GM23338 (cell line): ENCODE measurements at regions not wholly inside any gene's neighbourhood (a gene's known extent, or its start where the extent isn't known, plus 50 kb on each side); places are given as distances from the start of the nearest gene placed in this dataset.

ENCODE experiments used
- ATAC-seq: fragments of 200-7000 bp; cut with Tn5 transposase; 3 replicates; pipeline ENCODE4 v1.9.1; 2020
- DNase-seq: peaks from one replicate; pipeline ENCODE4 v3.0.0-alpha.2; 2015; ENCODE audit warnings: low spot score
- H2AFZ ChIP-seq: fragments of 200-600 bp; sonication (generic); 2 replicates; pipeline ENCODE4 v1.8.0; 2016; ENCODE audit warnings: antibody characterized with exemption, mild to moderate bottlenecking, moderate library complexity
- H3F3A ChIP-seq: fragments of 200-600 bp; sonication (generic); replicated peaks from 2 replicates; pipeline ENCODE4 v1.8.0; 2017; ENCODE audit warnings: antibody characterized with exemption, mixed run types, low read depth
- H3K27ac ChIP-seq: fragments of 200-600 bp; sonication (generic); 2 replicates; pipeline ENCODE4 v1.6.1; 2016; ENCODE audit warnings: low read depth
- H3K27me3 ChIP-seq: fragments of 200-600 bp; sonication (generic); 2 replicates; pipeline ENCODE4 v1.8.0; 2016; ENCODE audit warnings: mild to moderate bottlenecking, mixed run types, moderate library complexity; ENCODE audit not compliant: insufficient read depth
- H3K36me3 ChIP-seq: fragments of 200-600 bp; sonication (generic); 2 replicates; pipeline ENCODE4 v1.8.0; 2016; ENCODE audit warnings: mild to moderate bottlenecking; ENCODE audit not compliant: insufficient read depth
- H3K4me1 ChIP-seq: fragments of 200-600 bp; sonication (generic); 2 replicates; pipeline ENCODE4 v1.8.0; 2016; ENCODE audit warnings: mild to moderate bottlenecking, moderate library complexity; ENCODE audit not compliant: insufficient read depth
- H3K4me2 ChIP-seq: fragments of 200-600 bp; sonication (generic); 2 replicates; pipeline ENCODE4 v1.7.1; 2017; ENCODE audit warnings: mixed run types
- H3K4me3 ChIP-seq: fragments of 200-600 bp; sonication (generic); 2 replicates; pipeline ENCODE4 v1.6.1; 2016; ENCODE audit warnings: mixed run types
- H3K79me2 ChIP-seq: fragments of 200-600 bp; sonication (generic); replicated peaks from 2 replicates; pipeline ENCODE4 v1.8.0; 2017; ENCODE audit warnings: mild to moderate bottlenecking; ENCODE audit not compliant: insufficient read depth
- H3K9me2 ChIP-seq: fragments of 200-600 bp; sonication (generic); 2 replicates; pipeline ENCODE4 v1.8.0; 2017; ENCODE audit not compliant: insufficient read depth
- H4K20me1 ChIP-seq: fragments of 200-600 bp; sonication (generic); replicated peaks from 2 replicates; pipeline ENCODE4 v1.8.0; 2017; ENCODE audit warnings: mild to moderate bottlenecking; ENCODE audit not compliant: insufficient read depth
- H3K27ac Mint-ChIP-seq: 2 replicates; pipeline ENCODE4 v1.8.0; 2020; ENCODE audit warnings: inconsistent platforms, mild to moderate bottlenecking, moderate library complexity, mixed read lengths
- H3K27me3 Mint-ChIP-seq: 3 replicates; pipeline ENCODE4 v1.8.0; 2022; ENCODE audit warnings: low read depth, mild to moderate bottlenecking, moderate library complexity, mixed read lengths, inconsistent platforms; ENCODE audit not compliant: insufficient read depth, poor library complexity
- H3K36me3 Mint-ChIP-seq: 3 replicates; pipeline ENCODE4 v1.8.0; 2021; ENCODE audit warnings: low read depth, mild to moderate bottlenecking, inconsistent platforms, moderate library complexity, mixed read lengths
- H3K4me1 Mint-ChIP-seq: 3 replicates; pipeline ENCODE4 v1.8.0; 2020; ENCODE audit warnings: mild to moderate bottlenecking, inconsistent platforms, mixed read lengths
- H3K4me3 Mint-ChIP-seq: 3 replicates; pipeline ENCODE4 v1.8.0; 2021; ENCODE audit warnings: moderate library complexity, mild to moderate bottlenecking, inconsistent platforms, mixed read lengths
- H3K9me3 Mint-ChIP-seq: 3 replicates; pipeline ENCODE4 v1.8.0; 2020; ENCODE audit warnings: moderate library complexity, mild to moderate bottlenecking, inconsistent platforms, mixed read lengths
- EZH2 ChIP-seq: fragments of 200-600 bp; sonication (generic); IDR thresholded peaks from one replicate; pipeline ENCODE4 v1.8.0; 2017; ENCODE audit warnings: antibody characterized with exemption, mild to moderate bottlenecking, low read depth; ENCODE audit not compliant: unreplicated experiment
- EZH2phosphoT487 ChIP-seq: fragments of 200-600 bp; sonication (generic); IDR thresholded peaks from one replicate; pipeline ENCODE4 v1.8.1; 2018; ENCODE audit warnings: antibody characterized with exemption; ENCODE audit not compliant: unreplicated experiment
- JUNB ChIP-seq: IDR thresholded peaks from one replicate; pipeline ENCODE4 v1.6.1; 2016; ENCODE audit warnings: antibody characterized with exemption; ENCODE audit not compliant: unreplicated experiment
- POLR2AphosphoS5 ChIP-seq: IDR thresholded peaks from 2 replicates; pipeline ENCODE4 v1.6.1; 2016; ENCODE audit warnings: antibody characterized with exemption, low read depth
- ZNF331 ChIP-seq: fragments of 250-450 bp; sonication (Bioruptor Pico); IDR thresholded peaks from 2 replicates; pipeline ENCODE4 v1.5.0; 2020; ENCODE audit warnings: low read depth, mild to moderate bottlenecking, moderate library complexity
- TF ChIP-seq, protein P1 (sequence below): IDR thresholded peaks from one replicate; pipeline ENCODE4 v1.6.1; 2018; ENCODE audit warnings: antibody characterized with exemption; ENCODE audit not compliant: unreplicated experiment
- TF ChIP-seq, protein P2 (sequence below): fragments of 250-450 bp; sonication (Bioruptor Pico); IDR thresholded peaks from 2 replicates; pipeline ENCODE4 v1.5.0; 2020; ENCODE audit warnings: mild to moderate bottlenecking, moderate library complexity

GRCh38 chr11:91265946-91266345, 958.7 kb upstream of the FAT3 start (continued):
- TF ChIP-seq, protein P1, sequence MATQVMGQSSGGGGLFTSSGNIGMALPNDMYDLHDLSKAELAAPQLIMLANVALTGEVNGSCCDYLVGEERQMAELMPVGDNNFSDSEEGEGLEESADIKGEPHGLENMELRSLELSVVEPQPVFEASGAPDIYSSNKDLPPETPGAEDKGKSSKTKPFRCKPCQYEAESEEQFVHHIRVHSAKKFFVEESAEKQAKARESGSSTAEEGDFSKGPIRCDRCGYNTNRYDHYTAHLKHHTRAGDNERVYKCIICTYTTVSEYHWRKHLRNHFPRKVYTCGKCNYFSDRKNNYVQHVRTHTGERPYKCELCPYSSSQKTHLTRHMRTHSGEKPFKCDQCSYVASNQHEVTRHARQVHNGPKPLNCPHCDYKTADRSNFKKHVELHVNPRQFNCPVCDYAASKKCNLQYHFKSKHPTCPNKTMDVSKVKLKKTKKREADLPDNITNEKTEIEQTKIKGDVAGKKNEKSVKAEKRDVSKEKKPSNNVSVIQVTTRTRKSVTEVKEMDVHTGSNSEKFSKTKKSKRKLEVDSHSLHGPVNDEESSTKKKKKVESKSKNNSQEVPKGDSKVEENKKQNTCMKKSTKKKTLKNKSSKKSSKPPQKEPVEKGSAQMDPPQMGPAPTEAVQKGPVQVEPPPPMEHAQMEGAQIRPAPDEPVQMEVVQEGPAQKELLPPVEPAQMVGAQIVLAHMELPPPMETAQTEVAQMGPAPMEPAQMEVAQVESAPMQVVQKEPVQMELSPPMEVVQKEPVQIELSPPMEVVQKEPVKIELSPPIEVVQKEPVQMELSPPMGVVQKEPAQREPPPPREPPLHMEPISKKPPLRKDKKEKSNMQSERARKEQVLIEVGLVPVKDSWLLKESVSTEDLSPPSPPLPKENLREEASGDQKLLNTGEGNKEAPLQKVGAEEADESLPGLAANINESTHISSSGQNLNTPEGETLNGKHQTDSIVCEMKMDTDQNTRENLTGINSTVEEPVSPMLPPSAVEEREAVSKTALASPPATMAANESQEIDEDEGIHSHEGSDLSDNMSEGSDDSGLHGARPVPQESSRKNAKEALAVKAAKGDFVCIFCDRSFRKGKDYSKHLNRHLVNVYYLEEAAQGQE, result no peak
- TF ChIP-seq JUNB, result no peak

GRCh38 chr11:91264481-91264880, 960.1 kb upstream of the FAT3 start:
- H3K4me2 ChIP-seq, result no peak overlapping the region
- no peaks in the 10 kb centered on the region for H3K4me1 ChIP-seq
- Mint-ChIP-seq H3K9me3 (no peaks in the 10 kb centered on the region; the same call in 2 of the 3 replicates), H3K27ac (no peak overlapping the region), H3K4me1 (no peaks in the 10 kb centered on the region), H3K36me3 (no peaks in the 10 kb centered on the region), H3K27me3 (peaks cover 2% of the 10 kb centered on the region), H3K4me3 (no peak overlapping the region)
- no peak for DNase-seq
- H3K36me3 ChIP-seq, result no peaks in the 10 kb centered on the region
- H3K79me2 ChIP-seq, result no peaks in the 10 kb centered on the region
- ATAC-seq, result no peak
- no peaks in the 10 kb centered on the region for H3K9me2 ChIP-seq
- TF ChIP-seq, protein P2, sequence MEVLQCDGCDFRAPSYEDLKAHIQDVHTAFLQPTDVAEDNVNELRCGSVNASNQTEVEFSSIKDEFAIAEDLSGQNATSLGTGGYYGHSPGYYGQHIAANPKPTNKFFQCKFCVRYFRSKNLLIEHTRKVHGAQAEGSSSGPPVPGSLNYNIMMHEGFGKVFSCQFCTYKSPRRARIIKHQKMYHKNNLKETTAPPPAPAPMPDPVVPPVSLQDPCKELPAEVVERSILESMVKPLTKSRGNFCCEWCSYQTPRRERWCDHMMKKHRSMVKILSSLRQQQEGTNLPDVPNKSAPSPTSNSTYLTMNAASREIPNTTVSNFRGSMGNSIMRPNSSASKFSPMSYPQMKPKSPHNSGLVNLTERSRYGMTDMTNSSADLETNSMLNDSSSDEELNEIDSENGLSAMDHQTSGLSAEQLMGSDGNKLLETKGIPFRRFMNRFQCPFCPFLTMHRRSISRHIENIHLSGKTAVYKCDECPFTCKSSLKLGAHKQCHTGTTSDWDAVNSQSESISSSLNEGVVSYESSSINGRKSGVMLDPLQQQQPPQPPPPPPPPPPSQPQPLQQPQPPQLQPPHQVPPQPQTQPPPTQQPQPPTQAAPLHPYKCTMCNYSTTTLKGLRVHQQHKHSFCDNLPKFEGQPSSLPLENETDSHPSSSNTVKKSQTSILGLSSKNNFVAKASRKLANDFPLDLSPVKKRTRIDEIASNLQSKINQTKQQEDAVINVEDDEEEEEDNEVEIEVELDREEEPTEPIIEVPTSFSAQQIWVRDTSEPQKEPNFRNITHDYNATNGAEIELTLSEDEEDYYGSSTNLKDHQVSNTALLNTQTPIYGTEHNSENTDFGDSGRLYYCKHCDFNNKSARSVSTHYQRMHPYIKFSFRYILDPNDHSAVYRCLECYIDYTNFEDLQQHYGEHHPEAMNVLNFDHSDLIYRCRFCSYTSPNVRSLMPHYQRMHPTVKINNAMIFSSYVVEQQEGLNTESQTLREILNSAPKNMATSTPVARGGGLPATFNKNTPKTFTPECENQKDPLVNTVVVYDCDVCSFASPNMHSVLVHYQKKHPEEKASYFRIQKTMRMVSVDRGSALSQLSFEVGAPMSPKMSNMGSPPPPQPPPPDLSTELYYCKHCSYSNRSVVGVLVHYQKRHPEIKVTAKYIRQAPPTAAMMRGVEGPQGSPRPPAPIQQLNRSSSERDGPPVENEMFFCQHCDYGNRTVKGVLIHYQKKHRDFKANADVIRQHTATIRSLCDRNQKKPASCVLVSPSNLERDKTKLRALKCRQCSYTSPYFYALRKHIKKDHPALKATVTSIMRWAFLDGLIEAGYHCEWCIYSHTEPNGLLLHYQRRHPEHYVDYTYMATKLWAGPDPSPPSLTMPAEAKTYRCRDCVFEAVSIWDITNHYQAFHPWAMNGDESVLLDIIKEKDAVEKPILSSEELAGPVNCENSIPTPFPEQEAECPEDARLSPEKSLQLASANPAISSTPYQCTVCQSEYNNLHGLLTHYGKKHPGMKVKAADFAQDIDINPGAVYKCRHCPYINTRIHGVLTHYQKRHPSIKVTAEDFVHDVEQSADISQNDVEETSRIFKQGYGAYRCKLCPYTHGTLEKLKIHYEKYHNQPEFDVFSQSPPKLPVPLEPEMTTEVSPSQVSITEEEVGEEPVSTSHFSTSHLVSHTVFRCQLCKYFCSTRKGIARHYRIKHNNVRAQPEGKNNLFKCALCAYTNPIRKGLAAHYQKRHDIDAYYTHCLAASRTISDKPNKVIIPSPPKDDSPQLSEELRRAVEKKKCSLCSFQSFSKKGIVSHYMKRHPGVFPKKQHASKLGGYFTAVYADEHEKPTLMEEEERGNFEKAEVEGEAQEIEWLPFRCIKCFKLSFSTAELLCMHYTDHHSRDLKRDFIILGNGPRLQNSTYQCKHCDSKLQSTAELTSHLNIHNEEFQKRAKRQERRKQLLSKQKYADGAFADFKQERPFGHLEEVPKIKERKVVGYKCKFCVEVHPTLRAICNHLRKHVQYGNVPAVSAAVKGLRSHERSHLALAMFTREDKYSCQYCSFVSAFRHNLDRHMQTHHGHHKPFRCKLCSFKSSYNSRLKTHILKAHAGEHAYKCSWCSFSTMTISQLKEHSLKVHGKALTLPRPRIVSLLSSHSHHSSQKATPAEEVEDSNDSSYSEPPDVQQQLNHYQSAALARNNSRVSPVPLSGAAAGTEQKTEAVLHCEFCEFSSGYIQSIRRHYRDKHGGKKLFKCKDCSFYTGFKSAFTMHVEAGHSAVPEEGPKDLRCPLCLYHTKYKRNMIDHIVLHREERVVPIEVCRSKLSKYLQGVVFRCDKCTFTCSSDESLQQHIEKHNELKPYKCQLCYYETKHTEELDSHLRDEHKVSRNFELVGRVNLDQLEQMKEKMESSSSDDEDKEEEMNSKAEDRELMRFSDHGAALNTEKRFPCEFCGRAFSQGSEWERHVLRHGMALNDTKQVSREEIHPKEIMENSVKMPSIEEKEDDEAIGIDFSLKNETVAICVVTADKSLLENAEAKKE (CRISPR knock-in tag), result no peak
- TF ChIP-seq ZNF331 (CRISPR knock-in tag) (no peak), EZH2phosphoT487 (no peak), EZH2 (no peak), JUNB (no peak), POLR2AphosphoS5 (no peak)
- TF ChIP-seq, protein P1, result no peak
- no peak overlapping the region for H3K4me3 ChIP-seq
- no peaks in the 10 kb centered on the region for H4K20me1 ChIP-seq
- H3F3A ChIP-seq, result no peaks in the 10 kb centered on the region
- no peak overlapping the region for H3K27ac ChIP-seq
- no peaks in the 10 kb centered on the region for H3K27me3 ChIP-seq
- H2AFZ ChIP-seq, result no peak overlapping the region
